ENCODE measurements at regions not wholly inside any gene's neighbourhood (a gene's known extent, or its start where the extent isn't known, plus 50 kb on each side); places are given as distances from the start of the nearest gene placed in this dataset.

DNA sequence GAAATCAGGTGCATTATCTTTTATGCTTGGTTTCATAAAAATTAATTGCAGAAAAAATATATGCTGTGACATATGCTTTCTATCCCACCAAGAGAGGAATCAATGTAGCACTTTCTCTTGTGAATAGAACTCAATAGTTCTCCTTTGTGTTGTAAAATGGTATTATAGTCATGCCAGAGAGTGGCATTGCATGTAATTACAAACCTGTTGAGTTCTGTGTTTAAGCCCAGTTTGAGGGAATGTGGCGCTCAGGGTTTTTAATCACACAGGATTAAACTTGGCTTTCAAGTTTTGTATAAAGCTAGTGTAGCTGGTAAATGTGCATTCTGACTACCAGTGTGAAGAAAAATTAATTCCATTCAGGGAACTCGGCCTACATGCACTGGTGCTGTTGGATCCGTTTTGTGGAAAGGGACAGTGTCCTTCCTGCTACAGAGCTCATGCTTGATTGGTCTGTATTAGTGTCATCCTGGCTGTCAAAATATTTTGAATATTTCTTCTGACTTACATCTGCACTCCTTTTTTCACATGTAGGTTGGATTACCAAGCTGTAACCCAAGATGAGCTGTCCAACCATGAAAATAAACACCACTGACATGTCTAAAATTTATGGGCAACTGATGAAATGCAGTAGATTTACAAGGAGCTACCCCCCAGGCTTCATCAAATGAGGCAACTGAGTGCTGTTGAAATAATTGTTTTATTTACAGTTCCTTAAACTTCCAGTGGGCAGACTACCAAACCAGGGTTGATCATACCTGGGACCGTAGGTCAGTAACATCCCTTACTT, 80.3 kb downstream of the SLC4A3 start:
- Histone ChIP-seq H3K4me3 (ENCODE audit: low read depth, low read length) (no peak overlapping the region), H3K79me2 (ENCODE audit: control insufficient read depth, insufficient read depth, low read length, unreplicated experiment) (no peaks in the 10 kb centered on the region), H2AFZ (ENCODE audit: low read length, unreplicated experiment) (no peak overlapping the region), H3K27me3 (ENCODE audit: insufficient read depth, low read length) (peaks cover 42% of the 10 kb centered on the region), H3K27ac (ENCODE audit: low read depth, low read length) (no peak overlapping the region), H3K36me3 (ENCODE audit: insufficient read depth, low read length) (no peaks in the 10 kb centered on the region), H3K4me1 (ENCODE audit: control insufficient read depth, insufficient read depth, low read length, unreplicated experiment) (peaks cover 18% of the 10 kb centered on the region)

DNA sequence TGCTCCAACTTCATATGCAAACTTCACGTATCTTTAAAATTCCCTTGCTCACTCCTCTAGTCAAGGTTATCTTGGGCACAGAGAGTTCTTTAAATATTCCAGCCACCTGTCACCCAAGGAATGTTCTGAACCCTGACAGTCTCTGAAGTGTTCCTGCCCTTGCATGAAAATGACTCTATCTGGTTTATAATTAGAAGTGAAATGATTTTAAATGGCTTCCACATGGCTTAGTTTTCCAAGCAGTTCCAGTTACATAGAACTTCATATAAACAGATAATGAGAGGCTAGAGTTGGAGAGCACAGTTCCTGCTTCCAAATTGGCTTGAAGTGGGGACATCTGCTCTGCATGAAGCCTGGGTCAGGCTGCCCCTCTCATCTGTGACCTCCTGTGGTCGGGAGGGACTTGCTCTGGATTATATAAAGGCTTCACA, 81.9 kb downstream of the SLC4A3 start:
- Histone ChIP-seq H3K36me3 (ENCODE audit: insufficient read depth, low read length) (no peaks in the 10 kb centered on the region), H3K4me3 (ENCODE audit: low read depth, low read length) (no peak overlapping the region), H3K4me1 (ENCODE audit: control insufficient read depth, insufficient read depth, low read length, unreplicated experiment) (peaks cover 18% of the 10 kb centered on the region), H3K27ac (ENCODE audit: low read depth, low read length) (no peak overlapping the region), H3K27me3 (ENCODE audit: insufficient read depth, low read length) (peaks cover 32% of the 10 kb centered on the region), H3K79me2 (ENCODE audit: control insufficient read depth, insufficient read depth, low read length, unreplicated experiment) (no peaks in the 10 kb centered on the region), H2AFZ (ENCODE audit: low read length, unreplicated experiment) (no peak overlapping the region)

DNA sequence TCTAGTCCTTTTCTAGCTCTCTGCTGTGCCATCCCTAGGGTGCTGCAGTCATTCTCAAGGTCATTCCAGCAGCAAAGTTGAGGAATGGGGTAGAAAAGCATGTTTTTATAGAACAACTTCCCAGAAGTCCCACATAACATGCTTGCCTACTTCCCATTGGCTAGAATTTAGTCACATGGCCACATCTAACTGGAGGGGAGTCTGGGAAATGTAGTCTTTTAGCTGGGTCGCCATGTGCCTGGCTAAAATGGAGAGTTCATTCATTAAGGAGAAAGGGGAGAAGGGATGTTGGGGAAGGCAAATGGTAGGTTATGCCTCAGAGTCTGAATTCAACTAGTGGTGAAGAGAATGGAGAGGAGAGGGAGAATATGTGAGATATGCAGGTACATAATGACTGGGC, 85.7 kb downstream of the SLC4A3 start:
- H3K27me3 ChIP-seq (ENCODE audit: insufficient read depth, low read length), result peaks cover 32% of the 10 kb centered on the region
- H3K79me2 ChIP-seq (ENCODE audit: control insufficient read depth, insufficient read depth, low read length, unreplicated experiment), result no peaks in the 10 kb centered on the region
- H3K4me1 ChIP-seq (ENCODE audit: control insufficient read depth, insufficient read depth, low read length, unreplicated experiment), result peaks cover 1% of the 10 kb centered on the region
- H3K4me3 ChIP-seq (ENCODE audit: low read depth, low read length), result no peak overlapping the region
- no peak overlapping the region for H3K27ac ChIP-seq (ENCODE audit: low read depth, low read length)
- no peaks in the 10 kb centered on the region for H3K36me3 ChIP-seq (ENCODE audit: insufficient read depth, low read length)
- no peak overlapping the region for H2AFZ ChIP-seq (ENCODE audit: low read length, unreplicated experiment)

DNA sequence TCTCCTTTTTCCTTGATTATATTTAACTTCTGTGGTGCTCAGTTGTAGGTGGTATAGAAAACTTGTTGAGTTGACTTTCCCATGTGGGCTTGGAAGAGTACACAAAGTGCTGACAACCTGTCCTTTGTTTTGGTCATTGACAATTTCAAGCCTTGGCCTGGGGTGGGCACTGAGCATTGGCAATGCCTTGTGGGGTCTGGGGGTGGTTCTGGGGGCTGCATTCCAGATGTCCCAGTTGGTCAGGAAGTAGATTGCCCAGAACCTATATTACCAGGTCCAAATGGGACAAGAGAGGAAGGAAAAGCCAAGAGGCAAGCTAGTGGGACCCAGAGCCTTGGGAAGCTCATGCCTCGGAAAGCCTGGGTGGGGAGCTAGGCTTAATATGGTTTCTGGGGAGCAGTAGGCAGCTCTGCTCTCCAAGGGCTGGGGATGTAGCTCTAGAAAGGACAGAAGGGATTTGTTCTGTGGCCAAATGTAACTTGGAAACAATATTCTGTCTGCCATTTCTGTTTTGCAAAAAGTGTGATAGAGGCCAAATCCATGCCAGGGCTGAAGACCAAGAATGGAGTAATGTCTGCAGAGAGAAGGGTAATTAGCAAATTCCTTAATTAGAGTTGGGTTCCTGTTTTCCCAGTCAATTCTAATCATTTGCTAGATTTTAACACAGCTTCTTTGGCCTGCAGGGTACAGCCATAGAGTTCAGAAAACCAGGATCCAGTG, 87.4 kb downstream of the SLC4A3 start:
- Histone ChIP-seq H3K4me1 (ENCODE audit: control insufficient read depth, insufficient read depth, low read length, unreplicated experiment) (no peaks in the 10 kb centered on the region), H3K4me3 (ENCODE audit: low read depth, low read length) (no peak overlapping the region), H3K27ac (ENCODE audit: low read depth, low read length) (no peak overlapping the region), H3K79me2 (ENCODE audit: control insufficient read depth, insufficient read depth, low read length, unreplicated experiment) (no peaks in the 10 kb centered on the region), H3K27me3 (ENCODE audit: insufficient read depth, low read length) (peaks cover 42% of the 10 kb centered on the region), H3K36me3 (ENCODE audit: insufficient read depth, low read length) (no peaks in the 10 kb centered on the region), H2AFZ (ENCODE audit: low read length, unreplicated experiment) (no peak overlapping the region)

DNA sequence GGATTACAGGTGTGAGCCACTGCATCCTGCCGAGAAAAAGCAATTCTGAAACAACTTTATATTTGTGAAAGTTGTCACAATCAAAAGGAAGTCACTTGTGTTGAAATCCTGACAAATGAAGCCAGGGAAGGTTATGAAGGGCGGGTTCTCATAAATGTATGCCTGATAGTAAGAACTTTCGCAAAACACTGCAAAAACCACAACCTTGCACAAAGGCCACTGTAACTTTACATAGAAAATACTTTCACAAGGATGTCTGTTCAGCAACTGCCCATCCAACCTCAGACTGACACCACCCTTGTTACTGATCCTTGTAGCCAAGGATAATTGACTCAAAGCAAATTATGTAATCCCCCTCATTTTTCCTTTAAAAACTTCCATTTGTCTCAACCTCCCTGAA, 90.6 kb downstream of the SLC4A3 start:
- H3K27ac ChIP-seq (ENCODE audit: low read depth, low read length), result no peak overlapping the region
- no peaks in the 10 kb centered on the region for H3K4me1 ChIP-seq (ENCODE audit: control insufficient read depth, insufficient read depth, low read length, unreplicated experiment)
- no peaks in the 10 kb centered on the region for H3K79me2 ChIP-seq (ENCODE audit: control insufficient read depth, insufficient read depth, low read length, unreplicated experiment)
- no peak overlapping the region for H3K4me3 ChIP-seq (ENCODE audit: low read depth, low read length)
- peaks cover 30% of the 10 kb centered on the region for H3K27me3 ChIP-seq (ENCODE audit: insufficient read depth, low read length)
- H3K36me3 ChIP-seq (ENCODE audit: insufficient read depth, low read length), result no peaks in the 10 kb centered on the region
- H2AFZ ChIP-seq (ENCODE audit: low read length, unreplicated experiment), result no peak overlapping the region

DNA sequence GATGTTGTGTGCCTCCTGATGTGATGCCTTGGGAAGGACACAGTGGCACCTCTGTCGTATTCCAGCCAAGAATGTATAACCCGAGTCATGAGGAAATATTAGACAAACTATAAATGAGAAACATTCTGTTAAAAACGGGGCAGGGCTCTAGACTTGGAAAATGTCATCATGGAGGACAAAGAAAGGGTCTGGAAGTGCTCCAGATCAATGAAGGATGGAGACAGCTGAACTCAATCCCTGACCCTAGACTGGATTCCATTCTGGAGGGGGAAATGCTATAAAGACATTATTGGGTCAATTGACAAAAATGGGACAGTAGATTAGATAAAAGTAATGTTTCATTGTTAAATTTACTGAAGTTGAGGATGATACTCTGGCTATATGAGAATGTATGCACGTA, 92.1 kb downstream of the SLC4A3 start:
- Histone ChIP-seq H3K36me3 (ENCODE audit: insufficient read depth, low read length) (no peaks in the 10 kb centered on the region), H3K27ac (ENCODE audit: low read depth, low read length) (no peak overlapping the region), H2AFZ (ENCODE audit: low read length, unreplicated experiment) (no peak overlapping the region), H3K4me1 (ENCODE audit: control insufficient read depth, insufficient read depth, low read length, unreplicated experiment) (no peaks in the 10 kb centered on the region), H3K79me2 (ENCODE audit: control insufficient read depth, insufficient read depth, low read length, unreplicated experiment) (no peaks in the 10 kb centered on the region), H3K4me3 (ENCODE audit: low read depth, low read length) (no peak overlapping the region), H3K27me3 (ENCODE audit: insufficient read depth, low read length) (peaks cover 28% of the 10 kb centered on the region)

DNA sequence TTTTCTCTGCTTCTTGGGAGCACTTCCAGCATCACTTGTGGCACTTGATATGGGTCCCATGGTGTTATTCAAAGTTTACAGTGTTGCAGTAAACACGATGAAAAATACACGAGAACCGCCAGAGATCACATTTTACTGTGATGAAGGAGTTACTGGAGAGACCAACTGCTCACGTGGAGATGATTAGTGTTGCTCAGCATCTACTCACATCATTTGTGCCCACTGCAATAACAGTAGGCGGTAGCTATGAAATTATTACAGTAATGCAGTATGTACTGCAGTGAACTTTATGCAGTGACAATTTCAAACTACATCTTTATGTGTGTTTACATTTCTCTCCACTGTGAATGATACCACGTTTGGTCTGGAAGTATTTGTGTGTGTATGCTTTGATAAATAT, 93.5 kb downstream of the SLC4A3 start:
- H3K4me1 ChIP-seq (ENCODE audit: control insufficient read depth, insufficient read depth, low read length, unreplicated experiment), result no peaks in the 10 kb centered on the region
- no peaks in the 10 kb centered on the region for H3K36me3 ChIP-seq (ENCODE audit: insufficient read depth, low read length)
- H3K79me2 ChIP-seq (ENCODE audit: control insufficient read depth, insufficient read depth, low read length, unreplicated experiment), result no peaks in the 10 kb centered on the region
- no peak overlapping the region for H3K4me3 ChIP-seq (ENCODE audit: low read depth, low read length)
- H2AFZ ChIP-seq (ENCODE audit: low read length, unreplicated experiment), result no peak overlapping the region
- peaks cover 18% of the 10 kb centered on the region for H3K27me3 ChIP-seq (ENCODE audit: insufficient read depth, low read length)
- no peak overlapping the region for H3K27ac ChIP-seq (ENCODE audit: low read depth, low read length)

DNA sequence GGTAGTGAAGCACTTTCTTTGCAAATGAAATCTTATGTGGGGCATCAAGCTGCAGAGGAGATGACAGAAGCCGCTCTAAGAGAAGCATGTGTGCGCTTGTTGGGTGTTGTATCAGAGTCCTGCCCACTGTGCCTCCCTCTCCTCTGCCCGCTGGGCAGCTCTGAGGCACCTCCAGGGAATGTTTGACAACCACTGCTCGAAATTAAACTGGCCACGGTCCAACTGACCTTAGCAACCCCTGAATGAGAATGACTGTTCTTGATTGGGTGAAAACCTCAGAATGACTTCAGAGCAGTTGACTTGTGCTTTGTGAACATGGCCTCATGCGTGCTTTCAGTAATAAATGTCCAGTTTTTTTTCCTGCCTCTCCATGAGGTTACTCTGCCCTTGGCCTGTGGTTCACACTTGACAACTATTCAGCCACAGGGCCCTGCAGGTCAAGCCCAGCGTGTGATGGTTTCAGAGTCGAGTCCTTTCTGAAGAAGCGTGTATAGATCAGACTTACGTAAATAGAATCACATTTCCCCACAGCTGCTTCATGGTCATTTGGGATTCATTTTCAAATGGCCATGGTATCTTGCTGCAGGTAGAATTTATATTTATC, 94.9 kb downstream of the SLC4A3 start:
- no peak overlapping the region for H3K27ac ChIP-seq (ENCODE audit: low read depth, low read length)
- peaks cover 16% of the 10 kb centered on the region for H3K27me3 ChIP-seq (ENCODE audit: insufficient read depth, low read length)
- no peak overlapping the region for H3K4me3 ChIP-seq (ENCODE audit: low read depth, low read length)
- no peaks in the 10 kb centered on the region for H3K4me1 ChIP-seq (ENCODE audit: control insufficient read depth, insufficient read depth, low read length, unreplicated experiment)
- no peak overlapping the region for H2AFZ ChIP-seq (ENCODE audit: low read length, unreplicated experiment)
- H3K79me2 ChIP-seq (ENCODE audit: control insufficient read depth, insufficient read depth, low read length, unreplicated experiment), result no peaks in the 10 kb centered on the region
- H3K36me3 ChIP-seq (ENCODE audit: insufficient read depth, low read length), result no peaks in the 10 kb centered on the region

DNA sequence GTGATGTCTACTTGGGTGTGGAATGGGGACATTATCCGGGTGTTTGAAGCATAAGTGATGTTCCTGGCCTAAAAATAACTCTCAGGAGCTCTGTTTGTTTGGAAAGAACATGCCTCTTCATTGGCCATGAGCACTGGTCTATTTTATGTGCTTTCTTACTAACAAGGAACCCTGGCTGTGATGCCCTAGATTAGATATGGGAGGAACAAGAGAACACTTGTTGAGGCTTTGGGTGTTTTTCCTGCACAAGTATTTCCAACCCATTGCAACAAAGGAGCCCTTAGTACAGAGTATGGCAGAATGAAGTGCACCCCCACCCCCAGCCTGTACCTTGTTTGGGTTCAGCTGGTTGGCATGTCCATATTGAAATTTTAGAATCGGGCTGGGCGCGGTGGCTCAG, 95.9 kb downstream of the SLC4A3 start:
- H3K27ac ChIP-seq (ENCODE audit: low read depth, low read length), result no peak overlapping the region
- H3K4me1 ChIP-seq (ENCODE audit: control insufficient read depth, insufficient read depth, low read length, unreplicated experiment), result peaks cover 4% of the 10 kb centered on the region
- no peak overlapping the region for H3K4me3 ChIP-seq (ENCODE audit: low read depth, low read length)
- peaks cover 10% of the 10 kb centered on the region for H3K27me3 ChIP-seq (ENCODE audit: insufficient read depth, low read length)
- no peaks in the 10 kb centered on the region for H3K36me3 ChIP-seq (ENCODE audit: insufficient read depth, low read length)
- no peak overlapping the region for H2AFZ ChIP-seq (ENCODE audit: low read length, unreplicated experiment)
- no peaks in the 10 kb centered on the region for H3K79me2 ChIP-seq (ENCODE audit: control insufficient read depth, insufficient read depth, low read length, unreplicated experiment)

DNA sequence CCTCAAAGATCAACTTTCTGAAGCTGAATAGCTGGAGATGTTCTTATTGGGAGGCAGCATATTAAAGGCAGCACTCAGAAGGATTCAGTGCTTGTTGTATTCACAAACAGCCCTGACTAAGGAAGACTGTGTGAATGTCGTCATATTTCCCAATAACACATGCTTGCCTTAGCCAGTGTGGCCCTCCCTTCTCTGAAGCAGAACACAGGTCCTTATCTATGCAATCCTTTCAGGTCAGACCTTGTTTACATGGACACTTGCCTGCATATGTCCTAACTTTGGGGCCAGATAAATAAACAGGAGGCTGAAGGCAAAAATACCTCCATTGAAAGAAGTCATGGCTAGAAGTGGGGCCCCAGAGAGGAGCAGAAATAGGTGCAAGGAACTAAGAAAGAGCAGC, 97.2 kb downstream of the SLC4A3 start:
- peaks cover 7% of the 10 kb centered on the region for H3K4me1 ChIP-seq (ENCODE audit: control insufficient read depth, insufficient read depth, low read length, unreplicated experiment)
- no peaks in the 10 kb centered on the region for H3K79me2 ChIP-seq (ENCODE audit: control insufficient read depth, insufficient read depth, low read length, unreplicated experiment)
- H3K36me3 ChIP-seq (ENCODE audit: insufficient read depth, low read length), result no peaks in the 10 kb centered on the region
- H3K27ac ChIP-seq (ENCODE audit: low read depth, low read length), result no peak overlapping the region
- no peak overlapping the region for H3K4me3 ChIP-seq (ENCODE audit: low read depth, low read length)
- H3K27me3 ChIP-seq (ENCODE audit: insufficient read depth, low read length), result no peaks in the 10 kb centered on the region
- no peak overlapping the region for H2AFZ ChIP-seq (ENCODE audit: low read length, unreplicated experiment)

DNA sequence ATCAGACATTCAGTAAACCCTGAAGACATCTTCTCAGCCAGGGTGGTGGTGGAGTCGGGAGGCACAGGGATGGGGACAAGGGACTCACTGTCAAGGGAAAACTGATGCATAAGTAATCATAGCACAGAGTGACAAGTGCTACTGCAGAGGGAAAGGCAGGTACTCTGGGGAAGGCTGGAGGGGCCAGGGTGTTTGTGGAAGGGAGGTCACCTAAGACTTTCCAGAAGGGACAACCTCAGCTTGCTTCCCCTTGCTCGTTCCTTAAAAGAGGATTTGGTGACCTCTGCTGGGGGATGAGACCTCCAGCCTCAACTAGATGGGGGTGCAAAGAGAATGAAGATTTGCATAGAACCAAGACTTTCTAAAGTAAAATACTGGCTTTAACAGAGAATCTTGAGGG, 99.5 kb downstream of the SLC4A3 start:
- no peak overlapping the region for H3K27ac ChIP-seq (ENCODE audit: low read depth, low read length)
- H3K27me3 ChIP-seq (ENCODE audit: insufficient read depth, low read length), result no peaks in the 10 kb centered on the region
- H3K36me3 ChIP-seq (ENCODE audit: insufficient read depth, low read length), result no peaks in the 10 kb centered on the region
- peak overlapping the region; percentile 48 for H2AFZ ChIP-seq (ENCODE audit: low read length, unreplicated experiment)
- H3K79me2 ChIP-seq (ENCODE audit: control insufficient read depth, insufficient read depth, low read length, unreplicated experiment), result no peaks in the 10 kb centered on the region
- no peak overlapping the region for H3K4me3 ChIP-seq (ENCODE audit: low read depth, low read length)
- peaks cover 7% of the 10 kb centered on the region for H3K4me1 ChIP-seq (ENCODE audit: control insufficient read depth, insufficient read depth, low read length, unreplicated experiment)
